Mesendoderm (in vitro differentiated cells): ENCODE measurements at regions not wholly inside any gene's neighbourhood (a gene's known extent, or its start where the extent isn't known, plus 50 kb on each side); places are given as distances from the start of the nearest gene placed in this dataset.
A peak's percentile ranks its signal among the peaks of the same experiment; 100 is the strongest.

Source experiments
- DNase-seq: peaks from one replicate; pipeline ENCODE4 v3.0.0; 2013
- H2AK5ac ChIP-seq: 2 replicates; pipeline ENCODE4 v1.6.1; 2013; ENCODE audit warnings: low read length, inconsistent platforms
- H2BK120ac ChIP-seq: 2 replicates; pipeline ENCODE4 v1.6.1; 2013; ENCODE audit warnings: low read depth, mild to moderate bottlenecking, low read length, moderate library complexity, mixed read lengths
- H2BK15ac ChIP-seq: replicated peaks from 2 replicates; pipeline ENCODE4 v1.6.1; 2013; ENCODE audit warnings: low read depth, mild to moderate bottlenecking, moderate library complexity
- H2BK5ac ChIP-seq: 2 replicates; pipeline ENCODE4 v1.6.1; 2013; ENCODE audit warnings: low read length, inconsistent platforms
- H3K18ac ChIP-seq: 2 replicates; pipeline ENCODE4 v1.6.1; 2013; ENCODE audit warnings: mild to moderate bottlenecking, low read length, mixed read lengths
- H3K23ac ChIP-seq: one replicate; pipeline ENCODE4 v1.6.1; 2013; ENCODE audit warnings: low read length
- H3K27ac ChIP-seq: 2 replicates; pipeline ENCODE4 v1.5.1; 2013; ENCODE audit warnings: low read depth, mild to moderate bottlenecking, inconsistent platforms, low read length, moderate library complexity
- H3K27me3 ChIP-seq: 2 replicates; pipeline ENCODE4 v1.6.1; 2013; ENCODE audit warnings: low read length, control low read depth, mild to moderate bottlenecking, inconsistent platforms; ENCODE audit not compliant: insufficient read depth, poor library complexity
- H3K36me3 ChIP-seq: 2 replicates; pipeline ENCODE4 v1.6.1; 2013; ENCODE audit warnings: low read length, inconsistent platforms; ENCODE audit not compliant: control insufficient read depth, insufficient read depth
- H3K4ac ChIP-seq: one replicate; pipeline ENCODE4 v1.6.1; 2013; ENCODE audit warnings: low read depth, mild to moderate bottlenecking, low read length, moderate library complexity
- H3K4me1 ChIP-seq: 2 replicates; pipeline ENCODE4 v1.6.1; 2013; ENCODE audit warnings: low read depth, low read length, inconsistent platforms; ENCODE audit not compliant: control insufficient read depth
- H3K4me2 ChIP-seq: 2 replicates; pipeline ENCODE4 v1.6.1; 2013; ENCODE audit warnings: low read length
- H3K4me3 ChIP-seq: 2 replicates; pipeline ENCODE4 v1.5.1; 2013; ENCODE audit warnings: mild to moderate bottlenecking, low read length
- H3K56ac ChIP-seq: one replicate; pipeline ENCODE4 v1.6.1; 2013; ENCODE audit warnings: low read length
- H3K79me1 ChIP-seq: 2 replicates; pipeline ENCODE4 v1.6.1; 2013; ENCODE audit warnings: low read length, inconsistent platforms
- H3K79me2 ChIP-seq: 2 replicates; pipeline ENCODE4 v1.6.1; 2013; ENCODE audit warnings: mild to moderate bottlenecking, low read length; ENCODE audit not compliant: control insufficient read depth, insufficient read depth
- H3K9ac ChIP-seq: 2 replicates; pipeline ENCODE4 v1.6.1; 2013; ENCODE audit warnings: low read length, inconsistent platforms
- H4K5ac ChIP-seq: one replicate; pipeline ENCODE4 v1.6.1; 2013; ENCODE audit warnings: low read length
- H4K8ac ChIP-seq: one replicate; pipeline ENCODE4 v1.6.1; 2013; ENCODE audit warnings: low read depth, mild to moderate bottlenecking, control low read depth, low read length, moderate library complexity
- WGBS: extraction: QIAGEN DNeasy Blood & Tissue Kit; methylation state at CpG from one replicate; pipeline ENCODE4 v1.1.7; 2013; ENCODE audit warnings: low lambda C conversion rate, missing lambda C conversion rate; ENCODE audit not compliant: insufficient coverage; ENCODE audit errors: extremely low coverage; 5-methylcytosine and 5-hydroxymethylcytosine counted together

DNA sequence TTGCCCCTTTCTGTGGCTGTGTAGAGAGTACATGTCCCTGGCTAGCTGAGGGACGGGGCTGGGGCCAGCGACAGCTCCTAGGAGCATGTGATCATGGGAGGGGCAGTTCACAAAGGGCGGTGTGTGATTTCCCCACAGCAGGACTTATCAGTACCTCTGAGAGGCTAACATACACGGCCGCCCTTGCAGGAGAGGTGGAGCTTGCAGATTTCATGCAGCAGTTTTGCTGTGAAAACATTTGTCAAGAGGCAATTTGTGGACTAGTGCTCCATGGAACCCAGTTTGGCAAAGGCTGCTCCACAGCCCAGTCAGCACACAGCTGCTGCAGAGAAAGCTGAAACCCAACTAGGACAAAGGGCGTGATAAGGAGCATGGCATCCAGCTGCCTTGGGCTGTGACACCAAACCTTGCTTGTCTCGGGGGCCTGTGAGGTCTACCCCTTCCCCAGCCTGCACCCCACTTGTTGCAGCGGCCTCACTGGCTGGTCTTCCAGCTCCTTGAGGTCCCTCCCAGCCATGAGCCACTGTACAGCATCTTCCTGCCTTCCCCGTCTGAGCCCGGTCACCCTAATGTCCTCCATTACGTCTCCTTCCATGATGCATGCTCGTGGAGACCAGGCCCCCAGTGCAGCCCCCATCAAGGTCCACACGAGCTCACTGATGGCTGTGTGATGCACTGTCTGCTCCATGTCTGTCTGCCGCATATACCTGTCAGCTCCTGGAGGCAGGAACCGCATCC is 121.4 kb upstream of the HDAC4 start:
- Histone ChIP-seq H4K8ac (no peak overlapping the region), H3K18ac (no peak overlapping the region), H2BK15ac (no peak overlapping the region), H3K23ac (no peak overlapping the region), H3K27me3 (no peaks in the 10 kb centered on the region), H3K56ac (no peak overlapping the region), H3K27ac (no peak overlapping the region), H3K79me2 (no peaks in the 10 kb centered on the region), H4K5ac (no peak overlapping the region), H2AK5ac (no peak overlapping the region), H2BK5ac (no peak overlapping the region), H3K36me3 (no peaks in the 10 kb centered on the region), H3K4me1 (no peaks in the 10 kb centered on the region), H3K9ac (no peak overlapping the region), H2BK120ac (no peak overlapping the region), H3K79me1 (no peaks in the 10 kb centered on the region), H3K4ac (no peak overlapping the region), H3K4me2 (no peak overlapping the region), H3K4me3 (no peak overlapping the region)
- DNase-seq: no peak
- no CpG with 5 or more reads among the region's 15 CpGs for WGBS

DNA sequence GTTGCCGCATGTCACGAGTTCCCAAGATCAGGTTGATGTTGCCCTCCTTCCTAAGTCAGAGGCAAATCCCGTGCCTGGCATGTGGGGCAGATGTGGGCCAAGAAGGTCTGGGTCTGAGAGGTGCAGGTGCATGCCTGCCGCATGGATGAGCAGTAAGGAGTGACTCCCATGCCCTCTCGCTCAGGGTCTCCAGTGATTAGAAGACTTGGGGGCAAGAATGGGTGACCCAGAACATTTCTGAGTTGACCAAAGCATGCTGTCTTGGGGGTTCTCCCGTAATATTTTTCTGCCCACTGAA is 120.6 kb upstream of the HDAC4 start:
- H2AK5ac ChIP-seq: no peak overlapping the region
- H3K27ac ChIP-seq: no peak overlapping the region
- no peaks in the 10 kb centered on the region for H3K27me3 ChIP-seq
- H4K5ac ChIP-seq: no peak overlapping the region
- no peak overlapping the region for H4K8ac ChIP-seq
- H3K4me1 ChIP-seq: no peaks in the 10 kb centered on the region
- H3K79me1 ChIP-seq: no peaks in the 10 kb centered on the region
- WGBS: no CpG with 5 or more reads among the region's 6 CpGs
- H3K56ac ChIP-seq: no peak overlapping the region
- H3K9ac ChIP-seq: no peak overlapping the region
- H3K4me3 ChIP-seq: no peak overlapping the region
- H3K23ac ChIP-seq: no peak overlapping the region
- no peak overlapping the region for H3K18ac ChIP-seq
- H3K36me3 ChIP-seq: no peaks in the 10 kb centered on the region
- no peaks in the 10 kb centered on the region for H3K79me2 ChIP-seq
- no peak overlapping the region for H3K4me2 ChIP-seq
- H3K4ac ChIP-seq: no peak overlapping the region
- H2BK15ac ChIP-seq: no peak overlapping the region
- no peak overlapping the region for H2BK120ac ChIP-seq
- DNase-seq: no peak
- H2BK5ac ChIP-seq: no peak overlapping the region

DNA sequence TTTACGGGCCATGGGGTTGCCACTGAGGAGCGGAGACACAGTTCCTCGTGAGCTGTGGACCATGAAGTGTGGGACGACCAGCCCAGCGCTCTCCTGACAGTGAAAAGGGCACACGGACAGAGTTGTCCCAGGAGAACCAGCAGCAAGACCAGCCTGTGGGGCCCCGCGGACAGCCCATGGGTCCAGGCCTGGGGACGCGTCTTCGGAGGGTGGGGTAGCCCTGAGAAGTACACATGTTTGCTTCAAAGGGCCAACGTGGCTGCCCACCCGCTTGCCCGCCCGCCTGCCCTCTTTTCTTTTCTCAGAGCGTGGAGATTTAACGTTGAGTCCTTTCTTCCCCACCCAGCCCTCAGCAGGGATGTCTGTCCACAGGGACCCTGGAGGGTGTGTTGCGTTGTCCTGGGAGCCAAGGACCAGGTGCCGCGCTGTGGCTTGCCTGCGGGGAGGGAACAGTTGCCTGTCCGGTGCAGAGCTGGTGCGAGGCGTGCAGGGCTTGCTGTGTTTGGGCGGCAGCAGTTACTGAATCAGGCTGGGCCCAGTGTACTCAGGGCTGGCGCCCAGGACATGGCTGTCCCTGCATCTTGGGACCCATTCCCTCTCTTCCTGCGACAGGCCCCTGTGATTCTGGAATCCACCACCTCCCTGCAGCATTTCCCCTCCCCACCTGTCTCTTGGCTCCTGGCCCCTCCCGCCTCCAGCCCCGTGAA is 120.1 kb upstream of the HDAC4 start:
- Histone ChIP-seq H2BK120ac (no peak overlapping the region), H3K27me3 (no peaks in the 10 kb centered on the region), H3K4ac (no peak overlapping the region), H3K23ac (peak overlapping the region; percentile 66), H2AK5ac (no peak overlapping the region), H3K18ac (no peak overlapping the region), H3K36me3 (no peaks in the 10 kb centered on the region), H4K8ac (no peak overlapping the region), H3K9ac (no peak overlapping the region), H2BK5ac (no peak overlapping the region), H2BK15ac (no peak overlapping the region), H3K56ac (no peak overlapping the region), H3K4me3 (no peak overlapping the region), H3K79me2 (no peaks in the 10 kb centered on the region), H3K79me1 (no peaks in the 10 kb centered on the region), H3K4me1 (no peaks in the 10 kb centered on the region), H3K27ac (no peak overlapping the region), H3K4me2 (no peak overlapping the region), H4K5ac (no peak overlapping the region)
- no CpG with 5 or more reads among the region's 29 CpGs for WGBS
- no peak for DNase-seq

DNA sequence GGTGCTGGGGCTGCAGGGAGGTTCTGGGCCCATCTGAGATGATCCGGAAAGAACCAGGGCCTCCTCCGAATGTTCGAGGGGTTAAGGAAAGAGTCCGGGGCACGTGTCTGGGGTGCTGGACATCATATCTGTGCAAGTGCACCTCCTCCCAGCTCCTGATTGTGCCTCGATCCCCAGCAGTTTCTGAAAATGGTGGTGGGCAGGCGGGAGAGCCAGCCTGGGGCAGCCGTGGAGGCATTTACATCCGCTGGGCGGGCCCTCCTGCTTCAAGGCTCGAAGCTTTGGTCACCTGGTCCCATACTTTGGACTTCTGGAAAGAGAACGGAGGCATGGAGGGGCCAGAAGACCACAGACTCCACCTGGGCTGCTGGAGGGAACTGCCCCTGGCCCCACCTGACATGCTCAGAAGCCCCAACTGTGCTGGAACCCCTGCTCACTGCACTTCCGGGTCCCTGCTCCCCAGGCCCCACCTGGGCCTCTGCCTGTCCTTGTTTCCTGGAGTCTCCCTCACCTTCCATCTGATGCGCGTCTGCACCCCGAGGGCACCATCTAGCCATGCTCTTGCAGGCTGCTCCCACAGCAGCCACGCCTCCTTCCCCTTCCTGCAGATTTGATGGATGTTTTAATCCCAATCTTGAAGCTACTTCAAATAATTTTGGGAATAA is 119.2 kb upstream of the HDAC4 start:
- Histone ChIP-seq H3K79me2 (no peaks in the 10 kb centered on the region), H2AK5ac (no peak overlapping the region), H3K23ac (no peak overlapping the region), H3K4me3 (no peak overlapping the region), H3K36me3 (no peaks in the 10 kb centered on the region), H3K18ac (no peak overlapping the region), H3K56ac (no peak overlapping the region), H3K79me1 (no peaks in the 10 kb centered on the region), H2BK120ac (no peak overlapping the region), H2BK5ac (no peak overlapping the region), H3K27me3 (no peaks in the 10 kb centered on the region), H3K4me2 (no peak overlapping the region), H4K5ac (no peak overlapping the region), H2BK15ac (no peak overlapping the region), H4K8ac (no peak overlapping the region), H3K27ac (no peak overlapping the region), H3K4ac (no peak overlapping the region), H3K4me1 (no peaks in the 10 kb centered on the region), H3K9ac (no peak overlapping the region)
- no peak for DNase-seq
- WGBS: no CpG with 5 or more reads among the region's 17 CpGs

DNA sequence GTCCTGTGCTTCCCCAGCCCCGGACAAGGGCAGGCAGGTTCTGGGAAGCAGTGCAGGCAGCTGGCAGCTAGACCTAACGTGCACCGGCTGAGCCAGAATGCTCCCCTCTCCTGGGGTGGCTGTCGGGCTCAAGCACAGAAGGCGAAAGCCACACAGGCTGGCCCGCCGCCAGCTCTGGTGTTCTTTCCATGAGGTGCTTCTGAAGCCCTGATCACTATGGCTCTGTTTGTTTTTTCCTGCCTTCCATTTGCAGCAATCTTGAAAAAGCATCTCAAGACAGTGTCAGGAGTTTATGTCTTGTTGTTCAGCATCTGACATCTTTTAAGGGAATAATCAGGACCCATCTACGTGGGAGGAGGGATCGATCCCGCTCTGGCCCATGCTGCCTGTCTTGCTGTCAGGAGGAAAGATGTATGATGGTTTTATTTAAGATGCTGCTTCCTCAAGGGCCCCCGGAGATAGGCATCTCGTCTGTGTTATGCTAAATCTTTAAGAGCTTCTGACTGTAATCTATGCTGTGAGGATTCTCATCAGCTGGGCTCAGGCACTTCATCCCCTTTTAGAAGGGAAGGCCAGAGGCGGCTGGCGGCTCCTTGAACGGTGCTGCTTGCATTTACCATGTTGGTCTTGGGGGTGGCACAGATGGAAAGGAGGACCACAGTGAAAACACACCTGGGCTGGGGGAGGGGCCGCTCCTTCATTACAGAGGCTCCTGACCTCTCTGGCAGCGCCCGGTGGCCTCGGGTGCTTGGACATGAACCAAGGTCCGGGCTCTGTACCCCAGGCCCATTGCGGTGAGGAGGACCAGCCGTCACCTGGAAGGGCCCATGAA is 118.5 kb upstream of the HDAC4 start:
- Histone ChIP-seq H2BK15ac (no peak overlapping the region), H3K79me1 (no peaks in the 10 kb centered on the region), H3K4me3 (no peak overlapping the region), H3K4me2 (no peak overlapping the region), H3K23ac (no peak overlapping the region), H2BK5ac (no peak overlapping the region), H2AK5ac (no peak overlapping the region), H2BK120ac (no peak overlapping the region), H3K27me3 (no peaks in the 10 kb centered on the region), H3K9ac (no peak overlapping the region), H3K79me2 (no peaks in the 10 kb centered on the region), H3K56ac (no peak overlapping the region), H3K4ac (no peak overlapping the region), H3K36me3 (no peaks in the 10 kb centered on the region), H3K18ac (no peak overlapping the region), H4K8ac (no peak overlapping the region), H4K5ac (no peak overlapping the region), H3K4me1 (no peaks in the 10 kb centered on the region), H3K27ac (no peak overlapping the region)
- no CpG with 5 or more reads among the region's 22 CpGs for WGBS
- DNase-seq: peak; percentile 8
